NCI-H82 treated with DMSO at 0.1 percent for 48 hours (cell line): ENCODE measurements at regions not wholly inside any gene's neighbourhood (a gene's known extent, or its start where the extent isn't known, plus 50 kb on each side); places are given as distances from the start of the nearest gene placed in this dataset.

Experiments
- DNase-seq: peaks from one replicate; lab custom pipeline; 2025; ENCODE audit not compliant: unreplicated experiment; lab: John Stamatoyannopoulos, UW

GRCh38 chr9:109830545-109830944 is 50.5 kb downstream of the PALM2AKAP2 start:
- DNase-seq = no peak

- DNase-seq = no peak
Measured at GRCh38 chr9:109831998-109832658, 52.1 kb downstream of the PALM2AKAP2 start.

GRCh38 chr9:109834855-109835254 is 54.9 kb downstream of the PALM2AKAP2 start:
- no peak for DNase-seq

- no peak for DNase-seq
Measured at GRCh38 chr9:109843641-109844040, 63.6 kb downstream of the PALM2AKAP2 start.

- no peak for DNase-seq
Measured at GRCh38 chr9:109845226-109845625, 65.2 kb downstream of the PALM2AKAP2 start.

- DNase-seq = no peak
Measured at GRCh38 chr9:109846776-109847175, 66.8 kb downstream of the PALM2AKAP2 start.

- no peak for DNase-seq
Measured at GRCh38 chr9:109852556-109852955, 72.6 kb downstream of the PALM2AKAP2 start.

GRCh38 chr9:109855540-109855939 is 75.5 kb downstream of the PALM2AKAP2 start:
- no peak for DNase-seq

GRCh38 chr9:109856785-109857184 is 76.8 kb downstream of the PALM2AKAP2 start:
- no peak for DNase-seq

- DNase-seq = no peak
Measured at GRCh38 chr9:109857336-109857735, 77.3 kb downstream of the PALM2AKAP2 start.

- no peak for DNase-seq
Measured at GRCh38 chr9:109859447-109859846, 79.4 kb downstream of the PALM2AKAP2 start.

- DNase-seq = no peak
Measured at GRCh38 chr9:109860521-109860920, 80.5 kb downstream of the PALM2AKAP2 start.

GRCh38 chr9:109861499-109861898 is 81.5 kb downstream of the PALM2AKAP2 start:
- DNase-seq = no peak

- no peak for DNase-seq
Measured at GRCh38 chr9:109861918-109862317, 81.9 kb downstream of the PALM2AKAP2 start.

- DNase-seq = no peak
Measured at GRCh38 chr9:109862452-109862851, 82.5 kb downstream of the PALM2AKAP2 start.

- no peak for DNase-seq
Measured at GRCh38 chr9:109863961-109864360, 84.0 kb downstream of the PALM2AKAP2 start.

GRCh38 chr9:109865521-109865920 is 85.5 kb downstream of the PALM2AKAP2 start:
- no peak for DNase-seq

- no peak for DNase-seq
Measured at GRCh38 chr9:109868207-109868606, 88.2 kb downstream of the PALM2AKAP2 start.

GRCh38 chr9:109868722-109869121 is 88.7 kb downstream of the PALM2AKAP2 start:
- DNase-seq = no peak

GRCh38 chr9:109870365-109870764 is 90.4 kb downstream of the PALM2AKAP2 start:
- no peak for DNase-seq

GRCh38 chr9:109872901-109873300 is 92.9 kb downstream of the PALM2AKAP2 start:
- DNase-seq = no peak

- no peak for DNase-seq
Measured at GRCh38 chr9:109875495-109876129, 95.6 kb downstream of the PALM2AKAP2 start.
